PC-9 (cell line): ENCODE measurements at regions not wholly inside any gene's neighbourhood (a gene's known extent, or its start where the extent isn't known, plus 50 kb on each side); places are given as distances from the start of the nearest gene placed in this dataset.

Source experiments
- EZH2 ChIP-seq: fragments of 200-600 bp; sonication (generic); IDR thresholded peaks from 2 replicates; pipeline ENCODE4 v1.8.0; 2017; ENCODE audit warnings: antibody characterized with exemption, low read depth
- TF ChIP-seq, protein P1 (sequence below): fragments of 200-600 bp; sonication (generic); conservative IDR thresholded peaks from 2 replicates; pipeline ENCODE4 v1.6.1; 2017; ENCODE audit warnings: mixed run types, antibody characterized with exemption, mild to moderate bottlenecking, moderate library complexity

- TF ChIP-seq, protein P1, sequence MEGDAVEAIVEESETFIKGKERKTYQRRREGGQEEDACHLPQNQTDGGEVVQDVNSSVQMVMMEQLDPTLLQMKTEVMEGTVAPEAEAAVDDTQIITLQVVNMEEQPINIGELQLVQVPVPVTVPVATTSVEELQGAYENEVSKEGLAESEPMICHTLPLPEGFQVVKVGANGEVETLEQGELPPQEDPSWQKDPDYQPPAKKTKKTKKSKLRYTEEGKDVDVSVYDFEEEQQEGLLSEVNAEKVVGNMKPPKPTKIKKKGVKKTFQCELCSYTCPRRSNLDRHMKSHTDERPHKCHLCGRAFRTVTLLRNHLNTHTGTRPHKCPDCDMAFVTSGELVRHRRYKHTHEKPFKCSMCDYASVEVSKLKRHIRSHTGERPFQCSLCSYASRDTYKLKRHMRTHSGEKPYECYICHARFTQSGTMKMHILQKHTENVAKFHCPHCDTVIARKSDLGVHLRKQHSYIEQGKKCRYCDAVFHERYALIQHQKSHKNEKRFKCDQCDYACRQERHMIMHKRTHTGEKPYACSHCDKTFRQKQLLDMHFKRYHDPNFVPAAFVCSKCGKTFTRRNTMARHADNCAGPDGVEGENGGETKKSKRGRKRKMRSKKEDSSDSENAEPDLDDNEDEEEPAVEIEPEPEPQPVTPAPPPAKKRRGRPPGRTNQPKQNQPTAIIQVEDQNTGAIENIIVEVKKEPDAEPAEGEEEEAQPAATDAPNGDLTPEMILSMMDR, result no peak
- no peak for TF ChIP-seq EZH2
Measured at GRCh38 chr5:135272311-135272805, 126.7 kb downstream of the MACROH2A1 start.
